Epithelial cell of esophagus (primary cell): ENCODE measurements at regions not wholly inside any gene's neighbourhood (a gene's known extent, or its start where the extent isn't known, plus 50 kb on each side); places are given as distances from the start of the nearest gene placed in this dataset.

Experiments used
- DNase-seq: peaks from one replicate; pipeline ENCODE4 v3.0.0; 2010; ENCODE audit warnings: low read depth
- H3K4me3 ChIP-seq: 2 replicates; pipeline ENCODE4 v1.5.1; 2011; ENCODE audit warnings: mild to moderate bottlenecking, low read length, control low read depth
- TF ChIP-seq, protein P1 (sequence below): IDR thresholded peaks from 2 replicates; pipeline ENCODE4 v1.5.1; 2011; ENCODE audit warnings: low read depth, mild to moderate bottlenecking, low read length, control low read depth, inconsistent platforms; ENCODE audit not compliant: insufficient read depth; ENCODE audit errors: missing control alignments

- H3K4me3 ChIP-seq: no peak overlapping the region
- peak; percentile 35 for DNase-seq
- TF ChIP-seq, protein P1, sequence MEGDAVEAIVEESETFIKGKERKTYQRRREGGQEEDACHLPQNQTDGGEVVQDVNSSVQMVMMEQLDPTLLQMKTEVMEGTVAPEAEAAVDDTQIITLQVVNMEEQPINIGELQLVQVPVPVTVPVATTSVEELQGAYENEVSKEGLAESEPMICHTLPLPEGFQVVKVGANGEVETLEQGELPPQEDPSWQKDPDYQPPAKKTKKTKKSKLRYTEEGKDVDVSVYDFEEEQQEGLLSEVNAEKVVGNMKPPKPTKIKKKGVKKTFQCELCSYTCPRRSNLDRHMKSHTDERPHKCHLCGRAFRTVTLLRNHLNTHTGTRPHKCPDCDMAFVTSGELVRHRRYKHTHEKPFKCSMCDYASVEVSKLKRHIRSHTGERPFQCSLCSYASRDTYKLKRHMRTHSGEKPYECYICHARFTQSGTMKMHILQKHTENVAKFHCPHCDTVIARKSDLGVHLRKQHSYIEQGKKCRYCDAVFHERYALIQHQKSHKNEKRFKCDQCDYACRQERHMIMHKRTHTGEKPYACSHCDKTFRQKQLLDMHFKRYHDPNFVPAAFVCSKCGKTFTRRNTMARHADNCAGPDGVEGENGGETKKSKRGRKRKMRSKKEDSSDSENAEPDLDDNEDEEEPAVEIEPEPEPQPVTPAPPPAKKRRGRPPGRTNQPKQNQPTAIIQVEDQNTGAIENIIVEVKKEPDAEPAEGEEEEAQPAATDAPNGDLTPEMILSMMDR: no peak
Measured at GRCh38 chr12:107983756-107984472, 145.2 kb upstream of the WSCD2 start.

GRCh38 chr12:107984973-107985372 is 144.1 kb upstream of the WSCD2 start:
- H3K4me3 ChIP-seq: no peak overlapping the region
- TF ChIP-seq, protein P1: no peak
- DNase-seq: no peak

DNA sequence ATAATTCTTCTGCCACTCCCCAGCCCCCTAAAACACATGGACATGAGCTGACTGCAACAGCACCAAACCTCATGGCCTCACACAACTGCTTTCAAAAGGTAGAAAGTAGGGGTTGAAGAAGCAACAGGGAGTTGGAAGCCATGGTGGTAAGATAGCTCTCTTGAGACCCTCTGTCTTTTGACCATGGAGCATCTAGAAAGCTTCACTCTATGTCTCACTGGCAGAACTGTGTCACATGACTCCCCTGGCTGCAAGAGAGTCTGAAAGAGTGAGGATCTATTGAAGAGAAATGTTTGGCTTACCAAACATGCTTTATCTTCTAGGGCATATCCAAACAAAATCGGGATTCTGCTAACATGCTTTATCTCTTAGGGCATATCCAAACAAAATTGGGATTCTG is 142.9 kb upstream of the WSCD2 start:
- DNase-seq: no peak
- H3K4me3 ChIP-seq: no peak overlapping the region
- TF ChIP-seq, protein P1: no peak

GRCh38 chr12:107990325-107990724 is 138.8 kb upstream of the WSCD2 start:
- DNase-seq: peak; percentile 45
- TF ChIP-seq, protein P1: peak; percentile 23
- no peak overlapping the region for H3K4me3 ChIP-seq

DNA sequence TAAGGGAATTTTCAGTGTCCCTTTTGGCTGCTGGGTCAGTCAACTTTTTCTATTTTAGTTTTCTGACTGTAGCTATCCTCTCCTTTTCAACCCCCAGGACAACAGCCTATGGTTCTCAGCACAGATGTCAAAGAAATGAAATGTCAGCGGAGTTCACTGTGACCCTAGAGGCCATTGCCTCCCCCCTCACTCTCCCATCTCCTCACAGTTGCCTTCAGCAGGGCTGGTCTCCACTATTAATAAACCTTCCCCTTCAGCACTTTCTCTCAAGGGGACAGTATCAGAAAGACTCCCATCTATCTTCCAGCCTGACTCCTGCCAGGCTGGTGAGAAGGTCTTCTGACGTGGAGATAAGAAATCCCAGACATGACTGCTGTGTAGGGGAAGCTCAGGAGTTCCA is 137.1 kb upstream of the WSCD2 start:
- H3K4me3 ChIP-seq: no peak overlapping the region
- TF ChIP-seq, protein P1: no peak
- DNase-seq: no peak

DNA sequence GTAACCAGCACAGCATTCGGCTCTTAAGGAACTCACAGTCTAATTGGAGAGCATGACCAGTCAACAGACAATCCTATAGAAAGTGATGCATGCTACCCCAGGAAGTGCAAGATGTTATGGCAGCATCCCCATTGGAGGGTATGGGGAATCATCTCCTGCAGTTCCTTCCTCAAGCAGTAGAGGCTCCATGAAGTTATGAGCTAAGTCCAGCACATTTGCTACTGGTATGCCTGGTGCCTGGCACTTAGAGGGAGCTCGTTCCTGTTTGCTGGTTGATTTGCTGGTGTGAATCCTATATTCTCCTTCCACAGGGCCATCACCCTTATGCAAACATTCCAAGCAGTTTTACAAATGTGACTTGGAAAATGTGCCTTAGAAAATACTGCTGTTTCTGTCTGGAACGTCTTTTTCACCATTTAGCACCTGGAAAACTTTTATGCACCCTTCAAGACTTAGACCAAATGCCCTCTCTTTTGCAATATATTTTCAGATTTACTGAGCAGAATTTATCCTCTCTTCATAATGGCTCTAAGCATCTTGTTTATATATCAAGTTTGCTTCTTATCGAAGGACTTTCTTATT is 136.1 kb upstream of the WSCD2 start:
- DNase-seq: peak; percentile 61
- H3K4me3 ChIP-seq: no peak overlapping the region
- TF ChIP-seq, protein P1: peak; percentile 60

- H3K4me3 ChIP-seq: no peak overlapping the region
- TF ChIP-seq, protein P1: no peak
- DNase-seq: no peak
Measured at GRCh38 chr12:107998863-107999262, 130.2 kb upstream of the WSCD2 start.
